Osteocyte (in vitro differentiated cells): ENCODE measurements at regions not wholly inside any gene's neighbourhood (a gene's known extent, or its start where the extent isn't known, plus 50 kb on each side); places are given as distances from the start of the nearest gene placed in this dataset.

ENCODE experiments used
- DNase-seq: peaks from one replicate; pipeline ENCODE4 v3.0.0; 2021; ENCODE audit warnings: mixed read lengths; ENCODE audit not compliant: unreplicated experiment; ENCODE audit errors: extremely low spot score
- H3K27ac Mint-ChIP-seq: one replicate; pipeline ENCODE4 v1.8.0; 2021; ENCODE audit warnings: mild to moderate bottlenecking, mixed read lengths; ENCODE audit not compliant: unreplicated experiment
- H3K27me3 Mint-ChIP-seq: one replicate; pipeline ENCODE4 v1.8.0; 2021; ENCODE audit warnings: mixed read lengths; ENCODE audit not compliant: unreplicated experiment
- H3K36me3 Mint-ChIP-seq: one replicate; pipeline ENCODE4 v1.8.0; 2021; ENCODE audit warnings: mixed read lengths; ENCODE audit not compliant: unreplicated experiment
- H3K4me1 Mint-ChIP-seq: one replicate; pipeline ENCODE4 v1.8.0; 2021; ENCODE audit warnings: mixed read lengths; ENCODE audit not compliant: unreplicated experiment
- H3K4me3 Mint-ChIP-seq: one replicate; pipeline ENCODE4 v1.8.0; 2021; ENCODE audit warnings: mild to moderate bottlenecking, moderate library complexity, mixed read lengths; ENCODE audit not compliant: unreplicated experiment
- H3K9me3 Mint-ChIP-seq: one replicate; pipeline ENCODE4 v1.8.0; 2021; ENCODE audit warnings: mixed read lengths; ENCODE audit not compliant: unreplicated experiment
- TF ChIP-seq, protein P1 (sequence below): fragments of 200-600 bp; sonication (generic); IDR thresholded peaks from 2 replicates; pipeline ENCODE4 v1.5.0; 2021; ENCODE audit warnings: antibody characterized with exemption, mild to moderate bottlenecking, moderate library complexity

DNA sequence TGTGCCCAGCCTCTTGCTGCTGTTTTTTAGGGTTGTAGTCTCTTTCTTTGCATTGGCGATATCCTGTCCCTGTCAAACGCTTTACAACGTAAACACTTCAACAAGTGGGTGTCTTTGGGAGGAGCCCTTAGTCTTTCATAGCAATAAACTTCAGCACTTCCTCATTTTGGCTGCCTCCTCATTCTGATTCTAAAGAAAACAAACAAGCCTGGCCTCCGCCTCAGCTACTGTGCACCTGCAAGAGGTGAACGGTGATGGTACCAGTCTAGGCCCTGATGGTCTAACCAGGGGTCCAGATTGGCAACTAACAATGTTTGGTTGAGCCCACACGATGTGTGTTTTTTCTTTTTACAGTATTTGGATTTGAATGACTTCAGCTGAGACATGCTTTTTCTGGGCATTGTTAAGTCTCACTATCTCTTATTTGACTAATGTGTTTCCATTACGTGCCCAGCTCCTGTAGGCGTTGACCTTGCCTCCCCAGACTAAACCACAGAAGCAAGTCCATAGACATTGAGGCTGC, 53.2 kb upstream of the CUL3 start:
- H3K9me3 Mint-ChIP-seq, result no peaks in the 10 kb centered on the region
- TF ChIP-seq, protein P1, sequence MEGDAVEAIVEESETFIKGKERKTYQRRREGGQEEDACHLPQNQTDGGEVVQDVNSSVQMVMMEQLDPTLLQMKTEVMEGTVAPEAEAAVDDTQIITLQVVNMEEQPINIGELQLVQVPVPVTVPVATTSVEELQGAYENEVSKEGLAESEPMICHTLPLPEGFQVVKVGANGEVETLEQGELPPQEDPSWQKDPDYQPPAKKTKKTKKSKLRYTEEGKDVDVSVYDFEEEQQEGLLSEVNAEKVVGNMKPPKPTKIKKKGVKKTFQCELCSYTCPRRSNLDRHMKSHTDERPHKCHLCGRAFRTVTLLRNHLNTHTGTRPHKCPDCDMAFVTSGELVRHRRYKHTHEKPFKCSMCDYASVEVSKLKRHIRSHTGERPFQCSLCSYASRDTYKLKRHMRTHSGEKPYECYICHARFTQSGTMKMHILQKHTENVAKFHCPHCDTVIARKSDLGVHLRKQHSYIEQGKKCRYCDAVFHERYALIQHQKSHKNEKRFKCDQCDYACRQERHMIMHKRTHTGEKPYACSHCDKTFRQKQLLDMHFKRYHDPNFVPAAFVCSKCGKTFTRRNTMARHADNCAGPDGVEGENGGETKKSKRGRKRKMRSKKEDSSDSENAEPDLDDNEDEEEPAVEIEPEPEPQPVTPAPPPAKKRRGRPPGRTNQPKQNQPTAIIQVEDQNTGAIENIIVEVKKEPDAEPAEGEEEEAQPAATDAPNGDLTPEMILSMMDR, result no peak
- no peaks in the 10 kb centered on the region for H3K36me3 Mint-ChIP-seq
- H3K27ac Mint-ChIP-seq, result no peak overlapping the region
- H3K27me3 Mint-ChIP-seq, result peaks cover 18% of the 10 kb centered on the region
- no peaks in the 10 kb centered on the region for H3K4me1 Mint-ChIP-seq
- no peak for DNase-seq
- H3K4me3 Mint-ChIP-seq, result no peak overlapping the region
